GM13977 (cell line): ENCODE measurements at regions not wholly inside any gene's neighbourhood (a gene's known extent, or its start where the extent isn't known, plus 50 kb on each side); places are given as distances from the start of the nearest gene placed in this dataset.

Experiments used
- DNase-seq: peaks from one replicate; pipeline ENCODE4 v3.0.0; 2012; ENCODE audit warnings: low spot score
- CTCF ChIP-seq: IDR thresholded peaks from 2 replicates; pipeline ENCODE4 v1.5.1; 2012; ENCODE audit warnings: mild to moderate bottlenecking, control low read depth; ENCODE audit not compliant: insufficient read depth; ENCODE audit errors: extremely low read depth, missing control alignments
- in situ Hi-C: fragments of 300-500 bp; cut with MboI; formaldehyde crosslinking; loops from one replicate; pipeline ENCODE4 v1.12.0; 2022; ENCODE audit warnings: low sequenced_read_pairs, low pct_unique_long_range_greater_than_20kb, mixed read lengths, inconsistent platforms; ENCODE audit not compliant: unreplicated experiment

- in situ Hi-C loops, result no loop called here
- no peak for DNase-seq
These were observed 52.3 kb upstream of the TNFSF18 start for GRCh38 chr1:173103006-173103405.

GRCh38 chr1:173101589-173101988 lies 50.8 kb upstream of the TNFSF18 start:
- in situ Hi-C loops, result no loop called here
- DNase-seq, result no peak
- TF ChIP-seq CTCF, result no peak

More at GRCh38 chr1:173103006-173103405, 52.3 kb upstream of the TNFSF18 start:
- TF ChIP-seq CTCF, result no peak

- no peak for TF ChIP-seq CTCF
- no peak for DNase-seq
- in situ Hi-C loops, result no loop called here
These were observed 49.9 kb upstream of the TNFSF18 start for GRCh38 chr1:173100476-173101107.
